Testis (tissue), 2 donors: ENCODE measurements at regions not wholly inside any gene's neighbourhood (a gene's known extent, or its start where the extent isn't known, plus 50 kb on each side); places are given as distances from the start of the nearest gene placed in this dataset.

ENCODE experiments used
- DNase-seq: peaks from one replicate; pipeline ENCODE4 v3.0.0-alpha.2; 2019
- H3K27ac ChIP-seq, 2 donors: fragments of 200-600 bp; sonication (generic); one replicate each; pipeline ENCODE4 v1.5.1; 2019
- H3K27me3 ChIP-seq: fragments of 200-600 bp; sonication (generic); one replicate; pipeline ENCODE4 v1.5.1; 2019
- H3K36me3 ChIP-seq: fragments of 200-600 bp; sonication (generic); one replicate; pipeline ENCODE4 v1.5.1; 2017; ENCODE audit warnings: low read depth; ENCODE audit errors: missing control alignments
- H3K4me1 ChIP-seq: fragments of 200-600 bp; sonication (generic); one replicate; pipeline ENCODE4 v1.5.1; 2019
- H3K4me3 ChIP-seq, 2 donors: fragments of 200-600 bp; sonication (generic); one replicate each; pipeline ENCODE4 v1.5.1; 2017 to 2019
- H3K9me3 ChIP-seq: fragments of 200-600 bp; sonication (generic); one replicate; pipeline ENCODE4 v1.5.1; 2017
- CTCF ChIP-seq, 3 experiments: fragments of 450-650 bp in 2 of 3; fragments of 200-600 bp in 1 of 3; sonication (generic) in 1 of 3; IDR thresholded peaks; one replicate each; pipeline ENCODE4 v1.5.1; 2016 to 2019; ENCODE audit warnings: antibody characterized with exemption in 3 of 3, mild to moderate bottlenecking in 2 of 3, moderate library complexity in 1 of 3
- POLR2A ChIP-seq: fragments of 450-650 bp; IDR thresholded peaks from one replicate; pipeline ENCODE4 v1.6.1; 2017; ENCODE audit warnings: antibody characterized with exemption, mild to moderate bottlenecking, moderate library complexity
- WGBS, 2 donors: methylation state at CpG; one replicate each; pipeline ENCODE4 v1.1.5; 2018; 5-methylcytosine and 5-hydroxymethylcytosine counted together
- intact Hi-C: fragments of 100-400 bp; cut with DNase I; formaldehyde crosslinking; loops from one replicate; pipeline ENCODE4 v1.15.1; 2023; ENCODE audit warnings: low total_unique reads

GRCh38 chr14:43651185-43651787, 855.8 kb downstream of the FSCB start:
- Histone ChIP-seq H3K27me3 (no peaks in the 10 kb centered on the region), H3K4me3 (no peak overlapping the region), H3K4me1 (no peaks in the 10 kb centered on the region), H3K27ac (no peak overlapping the region), H3K9me3 (no peaks in the 10 kb centered on the region), H3K36me3 (no peaks in the 10 kb centered on the region)
- 83 to 87% methylated on average over 3 to 4 of the region's 4 CpGs for WGBS, 2 donors
- intact Hi-C loops, result no loop called here
- no peak for DNase-seq
- TF ChIP-seq POLR2A, result no peak
- no peak for TF ChIP-seq CTCF (IDR thresholded peaks at IDR 0.05)

GRCh38 chr14:43649508-43649907, 857.6 kb downstream of the FSCB start:
- intact Hi-C loops, result no loop called here
- no peak overlapping the region for H3K4me3 ChIP-seq
- H3K27ac ChIP-seq, result no peak overlapping the region
- H3K9me3 ChIP-seq, result no peaks in the 10 kb centered on the region
- no peak for TF ChIP-seq POLR2A
- DNase-seq, result no peak
- H3K4me1 ChIP-seq, result no peaks in the 10 kb centered on the region
- H3K36me3 ChIP-seq, result no peaks in the 10 kb centered on the region
- H3K27me3 ChIP-seq, result no peaks in the 10 kb centered on the region

- WGBS, 2 donors, result 73 to 86% methylated on average over 4 of the region's 4 CpGs
- intact Hi-C loops, result no loop called here
Measured at GRCh38 chr14:43647302-43647701, 859.8 kb downstream of the FSCB start.

DNA sequence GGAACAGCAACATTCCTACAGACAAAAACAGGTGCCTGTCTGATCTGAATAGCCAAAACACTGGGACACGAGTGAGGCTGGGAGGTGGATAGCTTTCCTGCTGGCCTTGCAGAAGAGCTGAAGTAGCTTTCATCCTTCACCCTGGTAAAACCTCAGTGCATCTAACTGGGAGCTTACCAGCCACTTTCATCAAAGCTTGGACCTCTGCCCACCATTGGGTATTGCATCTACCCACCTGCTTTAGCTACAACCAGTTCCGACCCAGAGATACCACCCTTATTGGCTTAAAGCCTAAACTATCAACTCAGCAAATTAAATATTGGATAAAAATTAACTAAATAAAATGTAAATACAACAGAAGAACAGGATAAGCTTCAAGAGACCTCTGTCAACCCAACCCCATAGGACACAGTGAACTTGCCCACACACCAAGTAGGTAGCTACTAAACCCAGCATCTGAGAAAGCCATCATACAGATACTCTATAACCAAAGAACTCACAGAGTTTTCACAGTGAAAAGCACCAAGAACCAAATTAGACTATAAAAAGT, 866.3 kb downstream of the FSCB start:
- Histone ChIP-seq H3K4me3 (no peak overlapping the region), H3K27me3 (no peaks in the 10 kb centered on the region), H3K9me3 (no peaks in the 10 kb centered on the region), H3K4me1 (no peaks in the 10 kb centered on the region), H3K27ac (no peak overlapping the region), H3K36me3 (no peaks in the 10 kb centered on the region)
- DNase-seq, result no peak
- TF ChIP-seq CTCF (IDR thresholded peaks at IDR 0.05) (no peak), POLR2A (no peak)
- intact Hi-C loops, result no loop called here
- WGBS, 2 donors, result 93 to 100% methylated on average over 2 of the region's 2 CpGs

More at GRCh38 chr14:43647302-43647701, 859.8 kb downstream of the FSCB start:
- Histone ChIP-seq H3K27ac (no peak overlapping the region), H3K36me3 (no peaks in the 10 kb centered on the region), H3K27me3 (no peaks in the 10 kb centered on the region), H3K4me1 (no peaks in the 10 kb centered on the region), H3K4me3 (no peak overlapping the region), H3K9me3 (no peaks in the 10 kb centered on the region)
- DNase-seq, result no peak
- no peak for TF ChIP-seq POLR2A
- no peak for TF ChIP-seq CTCF (IDR thresholded peaks at IDR 0.05)

DNA sequence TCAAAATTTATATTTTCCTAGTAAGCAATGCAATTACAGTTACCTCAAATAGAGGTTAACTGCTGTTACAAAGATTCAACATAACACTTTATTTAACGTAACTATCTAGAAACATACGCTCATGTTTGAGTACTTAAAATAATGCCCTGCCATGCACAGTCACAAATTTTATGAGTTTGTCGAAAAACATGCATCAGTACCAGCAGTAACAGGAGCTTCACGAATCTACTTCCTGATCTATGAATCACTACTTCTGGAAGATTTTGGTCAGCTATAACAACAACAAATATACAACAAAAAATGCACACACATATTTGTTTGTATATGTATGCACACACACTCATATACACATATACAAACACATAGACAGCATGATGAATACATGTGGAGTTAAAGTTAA, 881.8 kb downstream of the FSCB start:
- TF ChIP-seq CTCF (IDR thresholded peaks at IDR 0.05) (no peak), POLR2A (no peak)
- H3K4me1 ChIP-seq, result no peaks in the 10 kb centered on the region
- H3K36me3 ChIP-seq, result no peaks in the 10 kb centered on the region
- DNase-seq, result no peak
- no peaks in the 10 kb centered on the region for H3K27me3 ChIP-seq
- H3K27ac ChIP-seq, result no peak overlapping the region
- intact Hi-C loops, result no loop called here
- no peak overlapping the region for H3K4me3 ChIP-seq
- H3K9me3 ChIP-seq, result no peaks in the 10 kb centered on the region
- 81 to 90% methylated on average over 4 of the region's 4 CpGs for WGBS, 2 donors
